ENCODE measurements at regions not wholly inside any gene's neighbourhood (a gene's known extent, or its start where the extent isn't known, plus 50 kb on each side); places are given as distances from the start of the nearest gene placed in this dataset.

- ATAC-seq (replicated peaks in 1 of 2) (no peak), DNase-seq (no peak)
- Mint-ChIP-seq H3K36me3 (ENCODE audit: insufficient read depth in 2 of 2) (peaks cover 0 to 1% of the 10 kb centered on the region in 2 donors), H3K27me3 (ENCODE audit: low read depth) (no peaks in the 10 kb centered on the region), H3K4me3 (no peak overlapping the region), H3K27ac (no peak overlapping the region), H3K9me3 (peaks cover 2 to 4% of the 10 kb centered on the region in 2 donors), H3K4me1 (ENCODE audit: low read depth) (no peaks in the 10 kb centered on the region)
Observed at GRCh38 chr4:125447551-125448290, 133.0 kb downstream of the FAT4 start.

- Mint-ChIP-seq H3K27me3 (ENCODE audit: low read depth) (no peaks in the 10 kb centered on the region), H3K27ac (no peak overlapping the region), H3K4me1 (ENCODE audit: low read depth) (no peaks in the 10 kb centered on the region), H3K4me3 (no peak overlapping the region), H3K36me3 (ENCODE audit: insufficient read depth in 2 of 2) (no peaks in the 10 kb centered on the region), H3K9me3 (peaks cover 1 to 6% of the 10 kb centered on the region in 2 donors)
- ATAC-seq (replicated peaks in 1 of 2) (no peak), DNase-seq (no peak)
Observed at GRCh38 chr4:125456075-125456474, 141.3 kb downstream of the FAT4 start.

- Mint-ChIP-seq H3K4me1 (ENCODE audit: low read depth) (no peaks in the 10 kb centered on the region), H3K4me3 (no peak overlapping the region), H3K27me3 (ENCODE audit: low read depth) (no peaks in the 10 kb centered on the region), H3K27ac (no peak overlapping the region), H3K9me3 (peaks cover 1 to 6% of the 10 kb centered on the region in 2 donors), H3K36me3 (ENCODE audit: insufficient read depth in 2 of 2) (no peaks in the 10 kb centered on the region)
- no peak for DNase-seq
- ATAC-seq (replicated peaks in 1 of 2): no peak
Observed at GRCh38 chr4:125459531-125459930, 144.8 kb downstream of the FAT4 start.

GRCh38 chr4:125461676-125462363 is 147.1 kb downstream of the FAT4 start:
- DNase-seq (no peak), ATAC-seq (replicated peaks in 1 of 2) (no peak)
- no peaks in the 10 kb centered on the region for H3K36me3 Mint-ChIP-seq (ENCODE audit: insufficient read depth in 2 of 2)
- no peaks in the 10 kb centered on the region for H3K27me3 Mint-ChIP-seq (ENCODE audit: low read depth)
- H3K4me1 Mint-ChIP-seq (ENCODE audit: low read depth): no peaks in the 10 kb centered on the region
- no peak overlapping the region for H3K4me3 Mint-ChIP-seq
- H3K27ac Mint-ChIP-seq: no peak overlapping the region
- H3K9me3 Mint-ChIP-seq: peaks cover 1 to 6% of the 10 kb centered on the region in 2 donors

GRCh38 chr4:125464146-125464545 is 149.4 kb downstream of the FAT4 start:
- no peaks in the 10 kb centered on the region for H3K4me1 Mint-ChIP-seq (ENCODE audit: low read depth)
- H3K27ac Mint-ChIP-seq: no peak overlapping the region
- H3K9me3 Mint-ChIP-seq: peaks cover 1 to 5% of the 10 kb centered on the region in 2 donors
- DNase-seq (no peak), ATAC-seq (replicated peaks in 1 of 2) (no peak)
- no peaks in the 10 kb centered on the region for H3K27me3 Mint-ChIP-seq (ENCODE audit: low read depth)
- H3K36me3 Mint-ChIP-seq (ENCODE audit: insufficient read depth in 2 of 2): no peaks in the 10 kb centered on the region
- no peak overlapping the region for H3K4me3 Mint-ChIP-seq

GRCh38 chr4:125481334-125482045 is 166.7 kb downstream of the FAT4 start:
- Mint-ChIP-seq H3K4me3 (no peak overlapping the region), H3K27me3 (ENCODE audit: low read depth) (no peaks in the 10 kb centered on the region), H3K4me1 (ENCODE audit: low read depth) (no peaks in the 10 kb centered on the region), H3K27ac (no peak overlapping the region), H3K9me3 (peaks cover 2 to 3% of the 10 kb centered on the region in 2 donors), H3K36me3 (ENCODE audit: insufficient read depth in 2 of 2) (no peaks in the 10 kb centered on the region)
- ATAC-seq (replicated peaks in 1 of 2) (no peak), DNase-seq (no peak)

- no peak for ATAC-seq (replicated peaks in 1 of 2)
- no peak for DNase-seq
- no peaks in the 10 kb centered on the region for H3K27me3 Mint-ChIP-seq (ENCODE audit: low read depth)
- no peak overlapping the region for H3K4me3 Mint-ChIP-seq
- H3K4me1 Mint-ChIP-seq (ENCODE audit: low read depth): no peaks in the 10 kb centered on the region
- H3K27ac Mint-ChIP-seq: no peak overlapping the region
- no peaks in the 10 kb centered on the region for H3K36me3 Mint-ChIP-seq (ENCODE audit: insufficient read depth in 2 of 2)
- H3K9me3 Mint-ChIP-seq: peaks cover 2 to 3% of the 10 kb centered on the region in 2 donors
Observed at GRCh38 chr4:125482822-125483221, 168.1 kb downstream of the FAT4 start.

GRCh38 chr4:125483278-125483677 is 168.5 kb downstream of the FAT4 start:
- no peak overlapping the region for H3K27ac Mint-ChIP-seq
- H3K36me3 Mint-ChIP-seq (ENCODE audit: insufficient read depth in 2 of 2): no peaks in the 10 kb centered on the region
- no peak overlapping the region for H3K4me3 Mint-ChIP-seq
- H3K27me3 Mint-ChIP-seq (ENCODE audit: low read depth): no peaks in the 10 kb centered on the region
- no peak for ATAC-seq (replicated peaks in 1 of 2)
- peaks cover 3 to 4% of the 10 kb centered on the region in 2 donors for H3K9me3 Mint-ChIP-seq
- no peaks in the 10 kb centered on the region for H3K4me1 Mint-ChIP-seq (ENCODE audit: low read depth)
- no peak for DNase-seq

GRCh38 chr4:125484912-125485311 is 170.2 kb downstream of the FAT4 start:
- peaks cover 4 to 5% of the 10 kb centered on the region in 2 donors for H3K9me3 Mint-ChIP-seq
- no peaks in the 10 kb centered on the region for H3K36me3 Mint-ChIP-seq (ENCODE audit: insufficient read depth in 2 of 2)
- no peak for ATAC-seq (replicated peaks in 1 of 2)
- H3K27ac Mint-ChIP-seq: no peak overlapping the region
- DNase-seq: no peak
- H3K27me3 Mint-ChIP-seq (ENCODE audit: low read depth): no peaks in the 10 kb centered on the region
- H3K4me1 Mint-ChIP-seq (ENCODE audit: low read depth): no peaks in the 10 kb centered on the region
- no peak overlapping the region for H3K4me3 Mint-ChIP-seq

- peaks cover 6 to 11% of the 10 kb centered on the region in 2 donors for H3K9me3 Mint-ChIP-seq
Observed at GRCh38 chr4:125486351-125486750, 171.6 kb downstream of the FAT4 start.

GRCh38 chr4:125489952-125490690 is 175.4 kb downstream of the FAT4 start:
- Mint-ChIP-seq H3K27ac (no peak overlapping the region), H3K4me3 (no peak overlapping the region), H3K27me3 (ENCODE audit: low read depth) (no peaks in the 10 kb centered on the region), H3K36me3 (ENCODE audit: insufficient read depth in 2 of 2) (no peaks in the 10 kb centered on the region), H3K4me1 (ENCODE audit: low read depth) (no peaks in the 10 kb centered on the region), H3K9me3 (peaks cover 8 to 9% of the 10 kb centered on the region in 2 donors)
- ATAC-seq (replicated peaks in 1 of 2) (no peak), DNase-seq (no peak)

More at GRCh38 chr4:125486351-125486750, 171.6 kb downstream of the FAT4 start:
- ATAC-seq (replicated peaks in 1 of 2): no peak
- H3K27ac Mint-ChIP-seq: no peak overlapping the region
- H3K27me3 Mint-ChIP-seq (ENCODE audit: low read depth): no peaks in the 10 kb centered on the region
- H3K36me3 Mint-ChIP-seq (ENCODE audit: insufficient read depth in 2 of 2): no peaks in the 10 kb centered on the region
- no peak overlapping the region for H3K4me3 Mint-ChIP-seq
- no peaks in the 10 kb centered on the region for H3K4me1 Mint-ChIP-seq (ENCODE audit: low read depth)
- no peak for DNase-seq

- no peak overlapping the region for H3K27ac Mint-ChIP-seq
- H3K4me3 Mint-ChIP-seq: no peak overlapping the region
- H3K9me3 Mint-ChIP-seq: peaks cover 8 to 9% of the 10 kb centered on the region in 2 donors
- no peaks in the 10 kb centered on the region for H3K36me3 Mint-ChIP-seq (ENCODE audit: insufficient read depth in 2 of 2)
- ATAC-seq (replicated peaks in 1 of 2): no peak
- no peaks in the 10 kb centered on the region for H3K27me3 Mint-ChIP-seq (ENCODE audit: low read depth)
- H3K4me1 Mint-ChIP-seq (ENCODE audit: low read depth): no peaks in the 10 kb centered on the region
- DNase-seq: no peak
Observed at GRCh38 chr4:125492957-125493356, 178.2 kb downstream of the FAT4 start.

GRCh38 chr4:125497861-125498260 is 183.1 kb downstream of the FAT4 start:
- Mint-ChIP-seq H3K4me1 (ENCODE audit: low read depth) (no peaks in the 10 kb centered on the region), H3K27me3 (ENCODE audit: low read depth) (no peaks in the 10 kb centered on the region), H3K9me3 (peaks cover 4 to 8% of the 10 kb centered on the region in 2 donors), H3K4me3 (no peak overlapping the region), H3K36me3 (ENCODE audit: insufficient read depth in 2 of 2) (no peaks in the 10 kb centered on the region), H3K27ac (no peak overlapping the region)
- DNase-seq (no peak), ATAC-seq (replicated peaks in 1 of 2) (no peak)

Data from activated T-cell treated with anti-CD3 and anti-CD28 coated beads, Interleukin-2, amount 50 U/mL, for 72 hours (primary cell).